Esophagus muscularis mucosa (tissue), 4 donors: ENCODE measurements at regions not wholly inside any gene's neighbourhood (a gene's known extent, or its start where the extent isn't known, plus 50 kb on each side); places are given as distances from the start of the nearest gene placed in this dataset.

Source experiments
- DNase-seq: peaks from one replicate; pipeline ENCODE4 v3.0.0-alpha.2; 2017; ENCODE audit errors: extremely low spot score
- H3K27ac ChIP-seq, 4 donors: fragments of 200-600 bp; sonication (generic); replicated peaks in 1 of 4; 1 replicate in 3 of 4; 2 replicates in 1 of 4; pipeline ENCODE4 v1.5.1; 2016 to 2019; ENCODE audit warnings: mild to moderate bottlenecking in 1 of 4
- H3K27me3 ChIP-seq, 4 donors: fragments of 200-600 bp; sonication (generic); one replicate each; pipeline versions ENCODE4 v1.5.1 to v1.6.0; 2016 to 2019
- H3K36me3 ChIP-seq, 4 donors: fragments of 200-600 bp; sonication (generic); one replicate each; pipeline ENCODE4 v1.5.1; 2016 to 2019
- H3K4me1 ChIP-seq, 4 donors: fragments of 200-600 bp; sonication (generic); one replicate each; pipeline ENCODE4 v1.5.1; 2016 to 2019
- H3K4me3 ChIP-seq, 4 donors: fragments of 200-600 bp; sonication (generic); 1 replicate in 2 of 4; 2 replicates in 2 of 4; pipeline ENCODE4 v1.5.1; 2016 to 2019; ENCODE audit warnings: mild to moderate bottlenecking in 4 of 4, moderate library complexity in 1 of 4
- H3K9me3 ChIP-seq, 4 donors: fragments of 200-600 bp; sonication (generic); 1 replicate in 3 of 4; 2 replicates in 1 of 4; pipeline ENCODE4 v1.5.1; 2016 to 2019
- CTCF ChIP-seq, 3 experiments: fragments of 200-600 bp in 2 of 3; fragments of 450-650 bp in 1 of 3; sonication (generic) in 2 of 3; IDR thresholded peaks; one replicate each; pipeline ENCODE4 v1.5.1; 2017 to 2019; ENCODE audit warnings: antibody characterized with exemption in 3 of 3, mild to moderate bottlenecking in 2 of 3, moderate library complexity in 1 of 3
- EP300 ChIP-seq: sonication (generic); formaldehyde crosslinking; IDR thresholded peaks from one replicate; pipeline ENCODE4 v1.6.1; 2017; ENCODE audit warnings: antibody characterized with exemption
- POLR2A ChIP-seq: fragments of 450-650 bp; IDR thresholded peaks from one replicate; pipeline ENCODE4 v1.6.1; 2017; ENCODE audit warnings: antibody characterized with exemption, moderate library complexity, mild to moderate bottlenecking, low read depth
- POLR2AphosphoS5 ChIP-seq, 2 donors: sonication (generic); formaldehyde crosslinking; IDR thresholded peaks; one replicate each; pipeline ENCODE4 v1.6.1; 2017; ENCODE audit warnings: antibody characterized with exemption in 2 of 2
- WGBS: methylation state at CpG from one replicate; pipeline ENCODE4 v1.1.5; 2018; 5-methylcytosine and 5-hydroxymethylcytosine counted together
- intact Hi-C: fragments of 100-400 bp; cut with DNase I; formaldehyde crosslinking; loops from one replicate; pipeline ENCODE4 v1.15.1; 2023

- Histone ChIP-seq H3K27ac (no peak overlapping the region), H3K4me3 (no peak overlapping the region), H3K9me3 (no peaks in the 10 kb centered on the region), H3K36me3 (no peaks in the 10 kb centered on the region), H3K27me3 (peaks cover 0 to 5% (median 2%) of the 10 kb centered on the region in 4 donors), H3K4me1 (no peaks in the 10 kb centered on the region)
- TF ChIP-seq CTCF (IDR thresholded peaks at IDR 0.05) (no peak), EP300 (no peak), POLR2AphosphoS5 (IDR thresholded peaks at IDR 0.05) (no peak), POLR2A (no peak)
- intact Hi-C loops: no loop called here
- 94% methylated on average over 12 of the region's 13 CpGs for WGBS
- DNase-seq: no peak
Observed at GRCh38 chr18:78666666-78667335, 312.8 kb upstream of the SALL3 start.

- H3K27me3 ChIP-seq: peaks cover 0 to 14% (median 0%) of the 10 kb centered on the region in 4 donors
- 75% methylated on average over 14 of the region's 14 CpGs for WGBS
- DNase-seq: no peak
- no peaks in the 10 kb centered on the region for H3K9me3 ChIP-seq
- H3K4me1 ChIP-seq: no peaks in the 10 kb centered on the region
- TF ChIP-seq EP300 (no peak), POLR2A (no peak), POLR2AphosphoS5 (IDR thresholded peaks at IDR 0.05) (no peak), CTCF (IDR thresholded peaks at IDR 0.05) (no peak)
- no peak overlapping the region for H3K27ac ChIP-seq
- H3K4me3 ChIP-seq: no peak overlapping the region
- H3K36me3 ChIP-seq: no peaks in the 10 kb centered on the region
- intact Hi-C loops: no loop called here
Observed at GRCh38 chr18:78670778-78671391, 308.7 kb upstream of the SALL3 start.

GRCh38 chr18:78671551-78671950, 308.1 kb upstream of the SALL3 start:
- no peak for TF ChIP-seq POLR2A
- no peak for TF ChIP-seq CTCF (IDR thresholded peaks at IDR 0.05)
- no peak for TF ChIP-seq EP300
- no peak for TF ChIP-seq POLR2AphosphoS5 (IDR thresholded peaks at IDR 0.05)
- no peak for DNase-seq
- Histone ChIP-seq H3K27me3 (peaks cover 0 to 14% (median 0%) of the 10 kb centered on the region in 4 donors), H3K4me1 (no peaks in the 10 kb centered on the region), H3K4me3 (no peak overlapping the region), H3K36me3 (no peaks in the 10 kb centered on the region), H3K9me3 (no peaks in the 10 kb centered on the region), H3K27ac (no peak overlapping the region)
- WGBS: 84% methylated on average over 15 of the region's 15 CpGs
- intact Hi-C loops: no loop called here

- WGBS: 58% methylated on average over 16 of the region's 21 CpGs
Observed at GRCh38 chr18:78672862-78673446, 306.7 kb upstream of the SALL3 start.

More at GRCh38 chr18:78672862-78673446, 306.7 kb upstream of the SALL3 start:
- no peaks in the 10 kb centered on the region for H3K36me3 ChIP-seq
- H3K9me3 ChIP-seq: no peaks in the 10 kb centered on the region
- no peak overlapping the region for H3K27ac ChIP-seq
- no peaks in the 10 kb centered on the region for H3K4me1 ChIP-seq
- intact Hi-C loops: no loop called here
- peaks cover 0 to 14% (median 0%) of the 10 kb centered on the region in 4 donors for H3K27me3 ChIP-seq
- no peak overlapping the region for H3K4me3 ChIP-seq
- TF ChIP-seq POLR2AphosphoS5 (IDR thresholded peaks at IDR 0.05) (no peak), POLR2A (no peak), EP300 (no peak), CTCF (IDR thresholded peaks at IDR 0.05) (no peak)
- DNase-seq: no peak
